GM12872 (cell line): ENCODE measurements at regions not wholly inside any gene's neighbourhood (a gene's known extent, or its start where the extent isn't known, plus 50 kb on each side); places are given as distances from the start of the nearest gene placed in this dataset.

ENCODE experiments used
- CTCF ChIP-seq: IDR thresholded peaks from 3 replicates; pipeline ENCODE4 v1.5.1; 2011; ENCODE audit warnings: low read depth, mild to moderate bottlenecking, low read length, moderate library complexity; ENCODE audit not compliant: insufficient read depth

- TF ChIP-seq CTCF = no peak
Observed at GRCh38 chr12:124618291-124618902, 51.0 kb upstream of the NCOR2 start.

- no peak for TF ChIP-seq CTCF
Observed at GRCh38 chr12:124617615-124618014, 50.2 kb upstream of the NCOR2 start.
